Suprapubic skin (tissue), 4 donors: ENCODE measurements at regions not wholly inside any gene's neighbourhood (a gene's known extent, or its start where the extent isn't known, plus 50 kb on each side); places are given as distances from the start of the nearest gene placed in this dataset.

ENCODE experiments used
- DNase-seq, 2 donors: peaks; one replicate each; pipeline ENCODE4 v3.0.0-alpha.2; 2019; ENCODE audit warnings: low spot score in 2 of 2
- H3K27ac ChIP-seq: fragments of 200-600 bp; sonication (generic); one replicate; pipeline ENCODE4 v1.5.1; 2019
- H3K27me3 ChIP-seq: fragments of 200-600 bp; sonication (generic); one replicate; pipeline ENCODE4 v1.5.1; 2019
- H3K36me3 ChIP-seq: fragments of 200-600 bp; sonication (generic); one replicate; pipeline ENCODE4 v1.5.1; 2019
- H3K4me1 ChIP-seq: fragments of 200-600 bp; sonication (generic); one replicate; pipeline ENCODE4 v1.5.1; 2019
- H3K4me3 ChIP-seq: fragments of 200-600 bp; sonication (generic); one replicate; pipeline ENCODE4 v1.5.1; 2019; ENCODE audit warnings: mild to moderate bottlenecking
- H3K9me3 ChIP-seq: fragments of 200-600 bp; sonication (generic); one replicate; pipeline ENCODE4 v1.5.1; 2019
- CTCF ChIP-seq, 2 donors: fragments of 200-600 bp in 1 of 2; fragments of 450-650 bp in 1 of 2; sonication (generic) in 1 of 2; IDR thresholded peaks; one replicate each; pipeline ENCODE4 v1.5.1; 2016 to 2019; ENCODE audit warnings: antibody characterized with exemption in 2 of 2, mild to moderate bottlenecking in 1 of 2, moderate library complexity in 1 of 2
- EP300 ChIP-seq: sonication (generic); formaldehyde crosslinking; IDR thresholded peaks from one replicate; pipeline ENCODE4 v1.6.1; 2017; ENCODE audit warnings: antibody characterized with exemption
- POLR2A ChIP-seq, 2 donors: fragments of 450-650 bp; IDR thresholded peaks; one replicate each; pipeline ENCODE4 v1.6.1; 2017; ENCODE audit warnings: antibody characterized with exemption in 2 of 2, mild to moderate bottlenecking in 2 of 2, moderate library complexity in 2 of 2
- POLR2AphosphoS5 ChIP-seq, 3 donors: sonication (generic); formaldehyde crosslinking; IDR thresholded peaks; one replicate each; pipeline ENCODE4 v1.6.1; 2017; ENCODE audit warnings: antibody characterized with exemption in 3 of 3
- WGBS: methylation state at CpG from one replicate; pipeline ENCODE4 v1.1.5; 2018; 5-methylcytosine and 5-hydroxymethylcytosine counted together

GRCh38 chr2:150885236-150885635, 376.4 kb downstream of the RBM43 start:
- no peaks in the 10 kb centered on the region for H3K27me3 ChIP-seq
- H3K9me3 ChIP-seq: no peaks in the 10 kb centered on the region
- no peaks in the 10 kb centered on the region for H3K36me3 ChIP-seq
- no peak overlapping the region for H3K4me3 ChIP-seq
- no peak for DNase-seq
- TF ChIP-seq CTCF (IDR thresholded peaks at IDR 0.05): no peak
- no peak for TF ChIP-seq EP300
- no peak for TF ChIP-seq POLR2A (IDR thresholded peaks at IDR 0.05)
- no peak overlapping the region for H3K27ac ChIP-seq
- 100% methylated on average over 1 of the region's 1 CpG for WGBS
- no peaks in the 10 kb centered on the region for H3K4me1 ChIP-seq

GRCh38 chr2:150883613-150883895, 378.1 kb downstream of the RBM43 start:
- TF ChIP-seq POLR2A (IDR thresholded peaks at IDR 0.05) (no peak), CTCF (IDR thresholded peaks at IDR 0.05) (no peak), EP300 (no peak), POLR2AphosphoS5 (IDR thresholded peaks at IDR 0.05) (no peak)
- Histone ChIP-seq H3K36me3 (no peaks in the 10 kb centered on the region), H3K9me3 (no peaks in the 10 kb centered on the region), H3K4me3 (no peak overlapping the region), H3K4me1 (no peaks in the 10 kb centered on the region), H3K27ac (no peak overlapping the region), H3K27me3 (no peaks in the 10 kb centered on the region)
- no peak for DNase-seq

GRCh38 chr2:150882751-150883612, 378.7 kb downstream of the RBM43 start:
- H3K27me3 ChIP-seq: no peaks in the 10 kb centered on the region
- H3K27ac ChIP-seq: no peak overlapping the region
- no peaks in the 10 kb centered on the region for H3K9me3 ChIP-seq
- 72% methylated on average over 7 of the region's 7 CpGs for WGBS
- no peak for TF ChIP-seq POLR2A (IDR thresholded peaks at IDR 0.05)
- TF ChIP-seq EP300: no peak
- TF ChIP-seq CTCF (IDR thresholded peaks at IDR 0.05): no peak
- TF ChIP-seq POLR2AphosphoS5 (IDR thresholded peaks at IDR 0.05): no peak
- DNase-seq: no peak
- no peaks in the 10 kb centered on the region for H3K36me3 ChIP-seq
- H3K4me1 ChIP-seq: no peaks in the 10 kb centered on the region
- H3K4me3 ChIP-seq: no peak overlapping the region

- DNase-seq: no peak
- Histone ChIP-seq H3K36me3 (no peaks in the 10 kb centered on the region), H3K9me3 (no peaks in the 10 kb centered on the region), H3K27me3 (no peaks in the 10 kb centered on the region), H3K4me1 (no peaks in the 10 kb centered on the region), H3K4me3 (no peak overlapping the region), H3K27ac (no peak overlapping the region)
- WGBS: 81% methylated on average over 2 of the region's 2 CpGs
- TF ChIP-seq POLR2A (IDR thresholded peaks at IDR 0.05): no peak
- TF ChIP-seq POLR2AphosphoS5 (IDR thresholded peaks at IDR 0.05): no peak
- TF ChIP-seq EP300: no peak
- no peak for TF ChIP-seq CTCF (IDR thresholded peaks at IDR 0.05)
Measured at GRCh38 chr2:150880986-150881385, 380.7 kb downstream of the RBM43 start.

DNA sequence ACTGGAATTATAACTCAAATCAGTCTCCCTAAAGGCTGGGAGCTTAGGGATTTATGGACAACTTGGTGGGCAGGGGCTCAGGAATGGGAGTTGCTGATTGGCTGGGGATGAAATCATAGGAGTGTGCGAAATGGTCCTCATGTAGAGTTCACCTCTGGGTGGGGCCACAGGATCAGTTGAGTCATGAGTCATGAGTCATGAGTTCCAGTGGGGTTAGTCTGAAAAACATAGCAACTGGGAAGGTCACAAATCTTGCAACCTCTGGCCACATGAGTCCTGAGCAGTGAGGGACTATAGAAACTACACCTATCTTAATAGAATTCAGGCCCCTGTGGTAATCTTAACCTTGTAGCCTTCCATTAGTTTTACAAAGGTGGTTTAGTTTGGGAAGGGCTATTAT, 383.3 kb downstream of the RBM43 start:
- no peaks in the 10 kb centered on the region for H3K36me3 ChIP-seq
- WGBS: 75% methylated on average over 1 of the region's 1 CpG
- DNase-seq: no peak

More for the DNA sequence above, 383.3 kb downstream of the RBM43 start:
- Histone ChIP-seq H3K27ac (no peak overlapping the region), H3K4me1 (no peaks in the 10 kb centered on the region), H3K4me3 (no peak overlapping the region), H3K27me3 (no peaks in the 10 kb centered on the region), H3K9me3 (no peaks in the 10 kb centered on the region)
- TF ChIP-seq EP300 (no peak), POLR2AphosphoS5 (IDR thresholded peaks at IDR 0.05) (no peak), POLR2A (IDR thresholded peaks at IDR 0.05) (no peak), CTCF (IDR thresholded peaks at IDR 0.05) (no peak)
